ENCODE measurements at regions not wholly inside any gene's neighbourhood (a gene's known extent, or its start where the extent isn't known, plus 50 kb on each side); places are given as distances from the start of the nearest gene placed in this dataset.
"Not testable (repeated sequence)": the region's sequence is repeated elsewhere in the genome, so short reads cannot be mapped to it uniquely, and the experiment has no call there.

DNA sequence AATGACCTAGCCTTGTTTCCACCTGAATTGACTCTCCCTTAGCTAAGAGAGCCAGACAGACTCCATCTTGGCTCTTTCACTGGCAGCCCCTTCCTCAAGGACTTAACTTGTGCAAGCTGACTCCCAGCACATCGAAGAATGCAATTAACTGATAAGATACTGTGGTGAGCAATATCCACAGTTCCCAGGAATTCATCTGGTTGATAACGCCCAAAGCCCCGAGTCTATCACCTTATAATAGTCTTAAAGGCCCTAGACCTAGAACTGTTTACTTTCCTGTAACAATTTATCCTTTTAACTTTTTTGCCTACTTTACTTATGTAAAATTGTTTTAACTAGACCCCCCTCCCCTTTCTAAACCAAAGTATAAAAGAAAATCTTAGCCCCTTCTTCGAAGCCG lies 130.1 kb upstream of the ROPN1B start:
- H3K36me3 ChIP-seq (ENCODE audit: insufficient read depth, low read length); H3K4me1 Mint-ChIP-seq (ENCODE audit: low read depth); H3K36me3 Mint-ChIP-seq (ENCODE audit: low read depth); H3K27me3 Mint-ChIP-seq; H3K4me1 ChIP-seq (ENCODE audit: insufficient read depth, low read length); H3K27me3 ChIP-seq (ENCODE audit: control insufficient read depth in 1 of 2, insufficient read depth in 2 of 2, low read length in 2 of 2); H3K9me3 Mint-ChIP-seq; H3K4me3 Mint-ChIP-seq; H3K27ac Mint-ChIP-seq; POLR2A ChIA-PET; CTCF ChIA-PET; ATAC-seq (ENCODE audit: poor library complexity); intact Hi-C loops (cut with DNase I, micrococcal nuclease); H3K9me3 ChIP-seq (ENCODE audit: control insufficient read depth in 1 of 2, insufficient read depth in 1 of 2, low read length in 2 of 2); H3K4me3 ChIP-seq (ENCODE audit: low read length); H3K27ac ChIP-seq (ENCODE audit: low read depth in 1 of 2, low read length in 2 of 2); DNase-seq: not testable (repeated sequence)

DNA sequence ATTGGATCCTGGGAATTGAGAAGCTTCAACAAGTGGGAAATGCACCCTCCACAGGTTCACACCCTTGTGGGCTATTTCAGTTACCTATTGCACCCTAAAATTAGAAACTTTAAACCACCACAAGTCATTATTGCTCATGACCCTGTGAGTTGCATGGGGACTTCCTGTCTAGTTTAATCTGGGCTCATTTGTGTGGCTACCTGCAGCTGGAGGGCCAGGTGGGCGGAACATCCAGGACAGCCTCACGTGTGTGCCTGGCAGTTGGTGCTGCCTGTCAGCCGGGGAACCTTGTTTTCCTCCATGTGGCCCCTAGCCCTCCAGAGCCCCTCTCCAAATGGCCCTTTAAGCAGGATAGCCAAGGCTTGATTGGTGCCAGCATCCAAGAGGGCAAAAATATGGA lies 128.5 kb upstream of the ROPN1B start:
- H3K9me3 ChIP-seq (ENCODE audit: control insufficient read depth in 1 of 2, insufficient read depth in 1 of 2, low read length in 2 of 2); ATAC-seq (ENCODE audit: poor library complexity); H3K9me3 Mint-ChIP-seq; CTCF ChIA-PET; H3K4me1 ChIP-seq (ENCODE audit: insufficient read depth, low read length); DNase-seq; H3K27ac Mint-ChIP-seq; H3K4me3 ChIP-seq (ENCODE audit: low read length); H3K36me3 Mint-ChIP-seq (ENCODE audit: low read depth); H3K27ac ChIP-seq (ENCODE audit: low read depth in 1 of 2, low read length in 2 of 2); H3K4me1 Mint-ChIP-seq (ENCODE audit: low read depth); H3K36me3 ChIP-seq (ENCODE audit: insufficient read depth, low read length); POLR2A ChIA-PET; H3K4me3 Mint-ChIP-seq; H3K27me3 ChIP-seq (ENCODE audit: control insufficient read depth in 1 of 2, insufficient read depth in 2 of 2, low read length in 2 of 2); intact Hi-C loops (cut with DNase I, micrococcal nuclease); H3K27me3 Mint-ChIP-seq: not testable (repeated sequence)

DNA sequence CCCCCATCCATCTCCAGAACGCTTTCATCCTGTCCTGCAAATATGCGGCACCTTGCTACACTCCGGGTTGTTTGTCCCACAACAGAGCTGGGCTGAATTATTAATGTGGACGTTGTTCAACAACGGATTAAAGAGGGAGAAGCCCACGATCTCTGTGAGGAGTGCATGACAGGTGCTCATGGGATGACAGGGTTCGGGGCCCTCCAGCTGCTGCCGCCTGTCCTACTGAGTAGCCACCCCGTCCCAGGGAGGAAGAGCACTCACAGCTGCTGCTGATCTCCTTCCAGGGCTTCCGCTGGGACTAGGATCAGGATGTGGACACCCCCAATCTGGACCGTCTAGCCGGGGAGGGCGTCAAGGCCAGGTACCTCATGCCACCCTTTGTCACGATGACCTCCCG lies 121.0 kb upstream of the ROPN1B start:
- POLR2A ChIA-PET; H3K27ac ChIP-seq (ENCODE audit: low read depth in 1 of 2, low read length in 2 of 2); H3K27me3 Mint-ChIP-seq; H3K4me3 Mint-ChIP-seq; H3K4me3 ChIP-seq (ENCODE audit: low read length); H3K4me1 Mint-ChIP-seq (ENCODE audit: low read depth); H3K9me3 ChIP-seq (ENCODE audit: control insufficient read depth in 1 of 2, insufficient read depth in 1 of 2, low read length in 2 of 2); CTCF ChIA-PET; intact Hi-C loops (cut with DNase I, micrococcal nuclease); H3K36me3 ChIP-seq (ENCODE audit: insufficient read depth, low read length); H3K9me3 Mint-ChIP-seq; H3K27ac Mint-ChIP-seq; H3K36me3 Mint-ChIP-seq (ENCODE audit: low read depth); H3K4me1 ChIP-seq (ENCODE audit: insufficient read depth, low read length); ATAC-seq (ENCODE audit: poor library complexity); DNase-seq; H3K27me3 ChIP-seq (ENCODE audit: control insufficient read depth in 1 of 2, insufficient read depth in 2 of 2, low read length in 2 of 2): not testable (repeated sequence)

GRCh38 chr3:125855006-125855405 lies 114.0 kb upstream of the ROPN1B start:
- H3K27me3 ChIP-seq (ENCODE audit: control insufficient read depth in 1 of 2, insufficient read depth in 2 of 2, low read length in 2 of 2); POLR2A ChIA-PET; intact Hi-C loops (cut with DNase I, micrococcal nuclease); H3K4me1 Mint-ChIP-seq (ENCODE audit: low read depth); H3K36me3 ChIP-seq (ENCODE audit: insufficient read depth, low read length); H3K36me3 Mint-ChIP-seq (ENCODE audit: low read depth); H3K4me3 ChIP-seq (ENCODE audit: low read length); H3K27ac ChIP-seq (ENCODE audit: low read depth in 1 of 2, low read length in 2 of 2); H3K27me3 Mint-ChIP-seq; H3K9me3 ChIP-seq (ENCODE audit: control insufficient read depth in 1 of 2, insufficient read depth in 1 of 2, low read length in 2 of 2); H3K9me3 Mint-ChIP-seq; ATAC-seq (ENCODE audit: poor library complexity); DNase-seq; CTCF ChIA-PET; H3K27ac Mint-ChIP-seq; H3K4me3 Mint-ChIP-seq; H3K4me1 ChIP-seq (ENCODE audit: insufficient read depth, low read length): not testable (repeated sequence)

DNA sequence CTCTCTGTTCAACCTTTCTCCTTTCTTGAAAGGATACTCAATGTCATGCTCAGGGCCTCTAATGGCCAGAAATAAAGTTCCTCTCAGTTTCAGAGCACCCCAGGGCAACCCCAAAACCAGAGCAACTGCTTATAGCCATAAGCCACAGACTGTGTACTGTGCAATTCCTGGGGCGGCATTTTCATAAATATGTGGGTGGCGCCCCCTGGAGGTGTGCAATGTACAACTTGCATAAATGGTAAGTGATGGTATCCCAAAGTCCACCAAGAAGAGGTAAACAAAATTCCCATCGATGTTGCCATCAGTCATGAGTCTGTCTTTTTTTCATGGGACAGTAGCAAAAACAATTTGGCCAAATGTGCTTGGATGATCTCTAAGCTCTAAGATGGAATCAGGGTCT lies 108.4 kb upstream of the ROPN1B start:
- H3K36me3 ChIP-seq (ENCODE audit: insufficient read depth, low read length); ATAC-seq (ENCODE audit: poor library complexity); H3K4me1 Mint-ChIP-seq (ENCODE audit: low read depth); intact Hi-C loops (cut with DNase I, micrococcal nuclease); H3K36me3 Mint-ChIP-seq (ENCODE audit: low read depth); H3K9me3 ChIP-seq (ENCODE audit: control insufficient read depth in 1 of 2, insufficient read depth in 1 of 2, low read length in 2 of 2); H3K9me3 Mint-ChIP-seq; CTCF ChIA-PET; H3K27me3 Mint-ChIP-seq; POLR2A ChIA-PET; H3K4me3 ChIP-seq (ENCODE audit: low read length); H3K4me3 Mint-ChIP-seq; DNase-seq; H3K4me1 ChIP-seq (ENCODE audit: insufficient read depth, low read length); H3K27ac ChIP-seq (ENCODE audit: low read depth in 1 of 2, low read length in 2 of 2); H3K27ac Mint-ChIP-seq; H3K27me3 ChIP-seq (ENCODE audit: control insufficient read depth in 1 of 2, insufficient read depth in 2 of 2, low read length in 2 of 2): not testable (repeated sequence)

DNA sequence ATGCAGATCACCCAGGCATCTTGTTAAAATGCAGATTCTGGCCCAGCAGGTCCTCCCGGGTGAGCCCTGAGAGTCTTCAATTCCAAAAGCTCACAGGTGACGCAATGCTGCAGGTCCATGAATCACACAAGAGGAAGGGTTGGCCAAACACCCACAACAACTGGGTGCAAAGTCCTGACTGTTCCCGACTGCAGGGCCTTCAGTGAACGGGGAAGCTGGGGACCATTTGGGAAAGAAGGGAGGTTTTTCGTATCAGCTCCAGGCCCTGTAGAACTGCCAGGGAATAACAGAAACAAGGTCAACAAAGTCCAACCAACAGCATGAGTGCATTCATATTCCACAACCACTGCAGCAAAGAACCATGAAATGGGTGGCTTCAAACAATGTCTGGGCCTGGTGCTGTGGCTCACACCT lies 106.1 kb upstream of the ROPN1B start:
- H3K4me1 ChIP-seq (ENCODE audit: insufficient read depth, low read length); H3K9me3 ChIP-seq (ENCODE audit: control insufficient read depth in 1 of 2, insufficient read depth in 1 of 2, low read length in 2 of 2); POLR2A ChIA-PET; H3K27ac ChIP-seq (ENCODE audit: low read depth in 1 of 2, low read length in 2 of 2); intact Hi-C loops (cut with DNase I, micrococcal nuclease); H3K27me3 ChIP-seq (ENCODE audit: control insufficient read depth in 1 of 2, insufficient read depth in 2 of 2, low read length in 2 of 2); H3K9me3 Mint-ChIP-seq; H3K4me1 Mint-ChIP-seq (ENCODE audit: low read depth); H3K27me3 Mint-ChIP-seq; H3K4me3 ChIP-seq (ENCODE audit: low read length); DNase-seq; H3K36me3 Mint-ChIP-seq (ENCODE audit: low read depth); H3K4me3 Mint-ChIP-seq; H3K27ac Mint-ChIP-seq; CTCF ChIA-PET; ATAC-seq (ENCODE audit: poor library complexity); H3K36me3 ChIP-seq (ENCODE audit: insufficient read depth, low read length): not testable (repeated sequence)

DNA sequence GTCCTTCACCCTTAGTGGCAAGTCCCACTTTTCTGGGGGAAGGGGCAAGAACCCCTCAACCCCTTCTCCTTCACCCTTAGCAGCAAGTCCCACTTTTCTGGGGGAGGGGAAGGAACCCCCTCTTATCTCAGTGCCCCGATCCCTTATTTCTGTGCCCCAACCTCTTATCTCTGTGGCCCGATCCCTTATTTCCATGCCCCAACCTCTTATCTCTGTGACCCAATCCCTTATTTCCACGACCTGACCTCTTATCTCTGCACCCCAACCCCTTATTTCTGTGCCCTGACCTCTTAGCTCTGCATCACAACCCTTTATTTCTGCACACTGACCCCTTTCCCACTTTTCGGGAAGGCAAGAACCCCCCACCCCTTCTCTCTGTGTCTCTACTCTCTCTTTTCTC lies 104.4 kb upstream of the ROPN1B start:
- H3K27me3 ChIP-seq (ENCODE audit: control insufficient read depth in 1 of 2, insufficient read depth in 2 of 2, low read length in 2 of 2); POLR2A ChIA-PET; ATAC-seq (ENCODE audit: poor library complexity); H3K4me1 Mint-ChIP-seq (ENCODE audit: low read depth); H3K27ac ChIP-seq (ENCODE audit: low read depth in 1 of 2, low read length in 2 of 2); DNase-seq; H3K9me3 Mint-ChIP-seq; H3K36me3 Mint-ChIP-seq (ENCODE audit: low read depth); CTCF ChIA-PET; H3K4me1 ChIP-seq (ENCODE audit: insufficient read depth, low read length); H3K36me3 ChIP-seq (ENCODE audit: insufficient read depth, low read length); H3K4me3 ChIP-seq (ENCODE audit: low read length); H3K27me3 Mint-ChIP-seq; H3K27ac Mint-ChIP-seq; intact Hi-C loops (cut with DNase I, micrococcal nuclease); H3K9me3 ChIP-seq (ENCODE audit: control insufficient read depth in 1 of 2, insufficient read depth in 1 of 2, low read length in 2 of 2); H3K4me3 Mint-ChIP-seq: not testable (repeated sequence)

Measured in CD4-positive, alpha-beta T cell (primary cell).